Activated CD4-positive, alpha-beta T cell treated with anti-CD3 and anti-CD28 coated beads for 4 hours (primary cell): ENCODE measurements at regions not wholly inside any gene's neighbourhood (a gene's known extent, or its start where the extent isn't known, plus 50 kb on each side); places are given as distances from the start of the nearest gene placed in this dataset.
"Not testable (repeated sequence)": the region's sequence is repeated elsewhere in the genome, so short reads cannot be mapped to it uniquely, and the experiment has no call there.

Experiments
- DNase-seq, 2 donors: peaks; one replicate each; pipeline ENCODE4 v3.0.0-alpha.2; 2020

- no peak for DNase-seq
Observed at GRCh38 chr4:178192611-178193010, 750.4 kb upstream of the AGA start.

GRCh38 chr4:178196751-178197374 lies 754.6 kb upstream of the AGA start:
- no peak for DNase-seq

- no peak for DNase-seq
Observed at GRCh38 chr4:178198691-178199090, 756.5 kb upstream of the AGA start.

- DNase-seq, result no peak
Observed at GRCh38 chr4:178202422-178202821, 760.2 kb upstream of the AGA start.

- DNase-seq, result no peak
Observed at GRCh38 chr4:178205826-178206225, 763.6 kb upstream of the AGA start.

- DNase-seq, result no peak
Observed at GRCh38 chr4:178215309-178215708, 773.1 kb upstream of the AGA start.

- no peak for DNase-seq
Observed at GRCh38 chr4:178215763-178216162, 773.5 kb upstream of the AGA start.

- not testable (repeated sequence) for DNase-seq
Observed at GRCh38 chr4:178226421-178226820, 784.2 kb upstream of the AGA start.

- DNase-seq, result no peak
Observed at GRCh38 chr4:178233906-178234305, 791.7 kb upstream of the AGA start.

- DNase-seq, result no peak
Observed at GRCh38 chr4:178240891-178241290, 798.7 kb upstream of the AGA start.

- no peak for DNase-seq
Observed at GRCh38 chr4:178241601-178242118, 799.4 kb upstream of the AGA start.

- no peak for DNase-seq
Observed at GRCh38 chr4:178242655-178243054, 800.4 kb upstream of the AGA start.

GRCh38 chr4:178244785-178245184 lies 802.5 kb upstream of the AGA start:
- no peak for DNase-seq

GRCh38 chr4:178255172-178255571 lies 812.9 kb upstream of the AGA start:
- DNase-seq, result no peak

- no peak for DNase-seq
Observed at GRCh38 chr4:178258603-178259002, 816.4 kb upstream of the AGA start.

GRCh38 chr4:178259566-178259965 lies 817.3 kb upstream of the AGA start:
- DNase-seq, result no peak

- DNase-seq, result no peak
Observed at GRCh38 chr4:178264001-178264400, 821.8 kb upstream of the AGA start.

GRCh38 chr4:178271386-178271785 lies 829.1 kb upstream of the AGA start:
- DNase-seq, result no peak

- no peak for DNase-seq
Observed at GRCh38 chr4:178273168-178273567, 830.9 kb upstream of the AGA start.

- no peak for DNase-seq
Observed at GRCh38 chr4:178275671-178276360, 833.6 kb upstream of the AGA start.

- no peak for DNase-seq
Observed at GRCh38 chr4:178280362-178280761, 838.1 kb upstream of the AGA start.

GRCh38 chr4:178288462-178288861 lies 846.2 kb upstream of the AGA start:
- DNase-seq, result no peak

GRCh38 chr4:178293601-178294000 lies 851.4 kb upstream of the AGA start:
- no peak for DNase-seq

- DNase-seq, result no peak
Observed at GRCh38 chr4:178296669-178297068, 854.4 kb upstream of the AGA start.

- DNase-seq, result no peak
Observed at GRCh38 chr4:178306565-178306964, 864.3 kb upstream of the AGA start.
